HG03066 (cell line): ENCODE measurements at regions not wholly inside any gene's neighbourhood (a gene's known extent, or its start where the extent isn't known, plus 50 kb on each side); places are given as distances from the start of the nearest gene placed in this dataset.

Experiments used
- ATAC-seq: cut with Tn5 transposase; IDR thresholded peaks from one replicate; pipeline ENCODE4 v1.9.1; 2021; ENCODE audit warnings: low read depth; ENCODE audit not compliant: unreplicated experiment

- ATAC-seq: no peak
Measured at GRCh38 chr3:194832346-194833104, 146.8 kb downstream of the FAM43A start.

- no peak for ATAC-seq
Measured at GRCh38 chr3:194833114-194833910, 147.6 kb downstream of the FAM43A start.

GRCh38 chr3:194836661-194837060 lies 151.0 kb downstream of the FAM43A start:
- ATAC-seq: no peak

GRCh38 chr3:194837457-194838127 lies 151.9 kb downstream of the FAM43A start:
- ATAC-seq: no peak

GRCh38 chr3:194838236-194838635 lies 152.6 kb downstream of the FAM43A start:
- ATAC-seq: no peak

GRCh38 chr3:194840661-194841514 lies 155.2 kb downstream of the FAM43A start:
- ATAC-seq: no peak

- ATAC-seq: no peak
Measured at GRCh38 chr3:194841515-194841841, 155.8 kb downstream of the FAM43A start.

GRCh38 chr3:194843556-194843955 lies 157.9 kb downstream of the FAM43A start:
- no peak for ATAC-seq

GRCh38 chr3:194844046-194844445 lies 158.4 kb downstream of the FAM43A start:
- ATAC-seq: no peak

- ATAC-seq: no peak
Measured at GRCh38 chr3:194849166-194849875, 163.6 kb downstream of the FAM43A start.

GRCh38 chr3:194851254-194851653 lies 165.6 kb downstream of the FAM43A start:
- ATAC-seq: no peak

GRCh38 chr3:194851941-194852340 lies 166.3 kb downstream of the FAM43A start:
- no peak for ATAC-seq

- ATAC-seq: no peak
Measured at GRCh38 chr3:194852345-194852744, 166.7 kb downstream of the FAM43A start.

GRCh38 chr3:194852831-194853508 lies 167.3 kb downstream of the FAM43A start:
- no peak for ATAC-seq

- ATAC-seq: no peak
Measured at GRCh38 chr3:194854206-194854605, 168.5 kb downstream of the FAM43A start.

- ATAC-seq: no peak
Measured at GRCh38 chr3:194854659-194855390, 169.1 kb downstream of the FAM43A start.

- no peak for ATAC-seq
Measured at GRCh38 chr3:194856296-194856695, 170.6 kb downstream of the FAM43A start.

- no peak for ATAC-seq
Measured at GRCh38 chr3:194857469-194858113, 171.9 kb downstream of the FAM43A start.
